Panc1 (cell line): ENCODE measurements at regions not wholly inside any gene's neighbourhood (a gene's known extent, or its start where the extent isn't known, plus 50 kb on each side); places are given as distances from the start of the nearest gene placed in this dataset.

Experiments
- ATAC-seq: fragments of 200-7000 bp; cut with Tn5 transposase; 2 replicates; pipeline ENCODE4 v1.9.1; 2020; ENCODE audit warnings: mild to moderate bottlenecking, moderate library complexity
- BruUV-seq: library from RNA; stranded (reverse); fragments of 400-500 nt; replicated peaks from 2 replicates; lab custom pipeline; 2021; lab: Mats Ljungman, UMichigan
- CTCF ChIA-PET: fragments of 300-600 bp; sonication (Branson Sonifier 250); formaldehyde crosslinking; loops from one replicate; lab custom pipeline; 2022; ENCODE audit warnings: antibody characterized with exemption; lab: Charles Lee
- POLR2A ChIA-PET: fragments of 300-600 bp; sonication (Branson Sonifier 250); formaldehyde crosslinking; loops from one replicate; lab custom pipeline; 2022; ENCODE audit warnings: antibody characterized with exemption; lab: Charles Lee
- DNase-seq: peaks from one replicate; pipeline ENCODE4 v3.0.0-alpha.2; 2010; ENCODE audit warnings: low read depth, low spot score
- H3K27ac ChIP-seq: 2 replicates; pipeline ENCODE4 v1.5.1; 2011; ENCODE audit warnings: mild to moderate bottlenecking, low read length, inconsistent platforms
- H3K27me3 ChIP-seq: fragments of 200-500 bp; sonication (Bioruptor generic); 2 replicates; pipeline ENCODE4 v1.6.0; 2014; ENCODE audit warnings: low read length, inconsistent platforms; ENCODE audit not compliant: control insufficient read depth, insufficient read depth
- H3K36me3 ChIP-seq: fragments of 200-500 bp; sonication (Bioruptor generic); 2 replicates; pipeline ENCODE4 v1.5.1; 2014; ENCODE audit warnings: inconsistent platforms, mild to moderate bottlenecking, low read length, moderate library complexity; ENCODE audit not compliant: control insufficient read depth, insufficient read depth
- H3K4me1 ChIP-seq: 2 replicates; pipeline ENCODE4 v1.5.1; 2011; ENCODE audit warnings: inconsistent platforms, mild to moderate bottlenecking, low read length, moderate library complexity; ENCODE audit not compliant: control insufficient read depth, insufficient read depth
- H3K4me3 ChIP-seq, 2 experiments: 2 replicates each; pipeline ENCODE4 v1.5.1; 2011 to 2012; ENCODE audit warnings: low read depth in 2 of 2, low read length in 2 of 2, mild to moderate bottlenecking in 2 of 2, inconsistent platforms in 1 of 2, moderate library complexity in 1 of 2
- H3K9me3 ChIP-seq: fragments of 200-500 bp; sonication (Bioruptor generic); 2 replicates; pipeline ENCODE4 v1.5.1; 2014; ENCODE audit warnings: low read depth, mild to moderate bottlenecking, inconsistent platforms, low read length, moderate library complexity; ENCODE audit not compliant: control insufficient read depth, insufficient read depth
- POLR2AphosphoS5 ChIP-seq: IDR thresholded peaks from 2 replicates; pipeline ENCODE4 v1.6.1; 2012; ENCODE audit warnings: mild to moderate bottlenecking, low read depth, low read length, moderate library complexity
- SIN3A ChIP-seq: IDR thresholded peaks from 2 replicates; pipeline ENCODE4 v1.6.1; 2012; ENCODE audit warnings: low read depth, mild to moderate bottlenecking, low read length, moderate library complexity, borderline replicate concordance; ENCODE audit not compliant: insufficient read depth
- TCF7L2 ChIP-seq: IDR thresholded peaks from 2 replicates; pipeline ENCODE4 v1.6.1; 2011; ENCODE audit warnings: mild to moderate bottlenecking, low read depth, low read length, inconsistent platforms
- in situ Hi-C: cut with HindIII; loops from 2 replicates; pipeline ENCODE4 v1.10.0; 2016; ENCODE audit warnings: low sequenced_read_pairs, low pct_unique_long_range_greater_than_20kb
- intact Hi-C: fragments of 100-400 bp; cut with micrococcal nuclease; formaldehyde crosslinking; loops from one replicate; pipeline ENCODE4 v1.10.0; 2022; ENCODE audit not compliant: unreplicated experiment
- TF ChIP-seq, protein P1 (sequence below): fragments of 450-650 bp; IDR thresholded peaks from 2 replicates; pipeline ENCODE4 v1.5.1; 2017; ENCODE audit warnings: mild to moderate bottlenecking
- TF ChIP-seq, protein P2 (sequence below), 2 experiments: IDR thresholded peaks; 2 replicates each; pipeline ENCODE4 v1.6.1; 2011 to 2012; ENCODE audit warnings: low read depth in 2 of 2, control low read depth in 1 of 2, low read length in 1 of 2, mild to moderate bottlenecking in 1 of 2, moderate library complexity in 1 of 2; ENCODE audit not compliant: insufficient read depth in 1 of 2

DNA sequence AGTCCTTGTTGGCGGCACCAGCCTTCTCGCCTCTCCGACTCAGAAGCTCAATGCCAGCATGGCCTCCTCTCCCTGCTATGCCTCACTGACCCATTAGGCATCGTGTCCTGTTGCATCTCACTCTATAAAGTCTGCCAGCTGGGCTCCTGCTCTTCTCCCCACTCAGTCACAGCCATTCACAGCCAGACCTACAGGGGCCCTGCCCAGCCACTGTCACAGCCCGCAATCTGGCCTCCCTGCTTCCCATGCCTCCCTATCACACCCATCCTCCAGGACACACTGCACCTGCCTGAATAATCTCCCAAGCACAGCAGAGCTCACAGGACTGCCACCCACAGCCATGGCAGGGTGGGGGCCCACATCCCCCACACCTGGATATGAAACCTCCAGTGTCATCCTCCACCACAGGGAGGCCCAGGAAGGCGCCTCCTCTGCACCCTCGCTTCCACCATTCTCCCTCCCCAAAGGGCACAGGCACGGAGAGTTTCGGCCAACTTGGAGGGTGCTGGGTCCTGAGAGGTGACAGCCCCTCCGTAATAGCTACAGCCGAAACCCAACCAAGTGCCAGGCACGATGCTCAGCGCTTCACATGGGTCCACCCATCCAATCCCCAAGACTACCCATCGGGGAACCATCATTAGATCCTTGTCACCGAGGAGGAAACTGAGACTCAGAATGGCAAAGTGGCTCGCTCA lies 370.3 kb downstream of the BCL11B start:
- in situ Hi-C loops = no loop called here
- CTCF ChIA-PET = no interaction called here

DNA sequence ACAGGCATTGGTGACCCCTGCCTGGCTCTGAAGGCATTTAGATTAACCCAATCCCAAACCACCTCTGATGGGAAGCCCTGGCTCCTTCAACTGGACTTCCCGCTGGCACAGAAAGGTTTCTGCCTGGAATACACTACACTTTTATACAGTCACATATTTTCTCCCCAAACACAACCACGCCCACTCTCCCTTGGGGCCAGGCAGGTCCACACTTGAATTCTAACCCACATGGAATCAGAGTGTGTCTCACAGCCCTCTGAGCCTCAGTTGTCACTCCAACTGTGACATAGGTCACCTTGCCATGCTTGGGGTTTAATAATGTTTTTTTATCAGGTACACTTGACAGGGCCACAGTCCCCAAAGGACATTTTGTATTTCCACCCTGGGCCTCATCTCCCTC lies 368.6 kb downstream of the BCL11B start:
- BruUV-seq = no TSS peak
- H3K27ac ChIP-seq = no peak overlapping the region
- H3K36me3 ChIP-seq = no peaks in the 10 kb centered on the region
- intact Hi-C loops (no loop called here), in situ Hi-C loops (no loop called here)
- H3K4me3 ChIP-seq = no peak overlapping the region
- H3K4me1 ChIP-seq = no peaks in the 10 kb centered on the region
- no peaks in the 10 kb centered on the region for H3K9me3 ChIP-seq
- ChIA-PET CTCF (no interaction called here), POLR2A (no interaction called here)
- H3K27me3 ChIP-seq = no peaks in the 10 kb centered on the region
- DNase-seq = no peak
- ATAC-seq = no peak
- TF ChIP-seq, protein P1, sequence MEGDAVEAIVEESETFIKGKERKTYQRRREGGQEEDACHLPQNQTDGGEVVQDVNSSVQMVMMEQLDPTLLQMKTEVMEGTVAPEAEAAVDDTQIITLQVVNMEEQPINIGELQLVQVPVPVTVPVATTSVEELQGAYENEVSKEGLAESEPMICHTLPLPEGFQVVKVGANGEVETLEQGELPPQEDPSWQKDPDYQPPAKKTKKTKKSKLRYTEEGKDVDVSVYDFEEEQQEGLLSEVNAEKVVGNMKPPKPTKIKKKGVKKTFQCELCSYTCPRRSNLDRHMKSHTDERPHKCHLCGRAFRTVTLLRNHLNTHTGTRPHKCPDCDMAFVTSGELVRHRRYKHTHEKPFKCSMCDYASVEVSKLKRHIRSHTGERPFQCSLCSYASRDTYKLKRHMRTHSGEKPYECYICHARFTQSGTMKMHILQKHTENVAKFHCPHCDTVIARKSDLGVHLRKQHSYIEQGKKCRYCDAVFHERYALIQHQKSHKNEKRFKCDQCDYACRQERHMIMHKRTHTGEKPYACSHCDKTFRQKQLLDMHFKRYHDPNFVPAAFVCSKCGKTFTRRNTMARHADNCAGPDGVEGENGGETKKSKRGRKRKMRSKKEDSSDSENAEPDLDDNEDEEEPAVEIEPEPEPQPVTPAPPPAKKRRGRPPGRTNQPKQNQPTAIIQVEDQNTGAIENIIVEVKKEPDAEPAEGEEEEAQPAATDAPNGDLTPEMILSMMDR = no peak

More for the DNA sequence above, 370.3 kb downstream of the BCL11B start:
- H3K27ac ChIP-seq = no peak overlapping the region
- H3K4me3 ChIP-seq = no peak overlapping the region
- H3K27me3 ChIP-seq = no peaks in the 10 kb centered on the region
- TF ChIP-seq, protein P2, sequence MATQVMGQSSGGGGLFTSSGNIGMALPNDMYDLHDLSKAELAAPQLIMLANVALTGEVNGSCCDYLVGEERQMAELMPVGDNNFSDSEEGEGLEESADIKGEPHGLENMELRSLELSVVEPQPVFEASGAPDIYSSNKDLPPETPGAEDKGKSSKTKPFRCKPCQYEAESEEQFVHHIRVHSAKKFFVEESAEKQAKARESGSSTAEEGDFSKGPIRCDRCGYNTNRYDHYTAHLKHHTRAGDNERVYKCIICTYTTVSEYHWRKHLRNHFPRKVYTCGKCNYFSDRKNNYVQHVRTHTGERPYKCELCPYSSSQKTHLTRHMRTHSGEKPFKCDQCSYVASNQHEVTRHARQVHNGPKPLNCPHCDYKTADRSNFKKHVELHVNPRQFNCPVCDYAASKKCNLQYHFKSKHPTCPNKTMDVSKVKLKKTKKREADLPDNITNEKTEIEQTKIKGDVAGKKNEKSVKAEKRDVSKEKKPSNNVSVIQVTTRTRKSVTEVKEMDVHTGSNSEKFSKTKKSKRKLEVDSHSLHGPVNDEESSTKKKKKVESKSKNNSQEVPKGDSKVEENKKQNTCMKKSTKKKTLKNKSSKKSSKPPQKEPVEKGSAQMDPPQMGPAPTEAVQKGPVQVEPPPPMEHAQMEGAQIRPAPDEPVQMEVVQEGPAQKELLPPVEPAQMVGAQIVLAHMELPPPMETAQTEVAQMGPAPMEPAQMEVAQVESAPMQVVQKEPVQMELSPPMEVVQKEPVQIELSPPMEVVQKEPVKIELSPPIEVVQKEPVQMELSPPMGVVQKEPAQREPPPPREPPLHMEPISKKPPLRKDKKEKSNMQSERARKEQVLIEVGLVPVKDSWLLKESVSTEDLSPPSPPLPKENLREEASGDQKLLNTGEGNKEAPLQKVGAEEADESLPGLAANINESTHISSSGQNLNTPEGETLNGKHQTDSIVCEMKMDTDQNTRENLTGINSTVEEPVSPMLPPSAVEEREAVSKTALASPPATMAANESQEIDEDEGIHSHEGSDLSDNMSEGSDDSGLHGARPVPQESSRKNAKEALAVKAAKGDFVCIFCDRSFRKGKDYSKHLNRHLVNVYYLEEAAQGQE (IDR thresholded peaks at IDR 0.05; ENCODE audit: insufficient read depth in 1 of 2, low read depth in 2 of 2, low read length in 1 of 2) = no peak
- TF ChIP-seq TCF7L2 (no peak), SIN3A (no peak), POLR2AphosphoS5 (no peak)
- TF ChIP-seq, protein P1 = no peak
- BruUV-seq = no TSS peak
- intact Hi-C loops = no loop called here
- no peak for ATAC-seq
- H3K36me3 ChIP-seq = no peaks in the 10 kb centered on the region
- DNase-seq = no peak
- POLR2A ChIA-PET = no interaction called here
- H3K9me3 ChIP-seq = no peaks in the 10 kb centered on the region
- H3K4me1 ChIP-seq = no peaks in the 10 kb centered on the region
